GM10266 (cell line): ENCODE measurements at regions not wholly inside any gene's neighbourhood (a gene's known extent, or its start where the extent isn't known, plus 50 kb on each side); places are given as distances from the start of the nearest gene placed in this dataset.

Source experiments
- DNase-seq: peaks from one replicate; pipeline ENCODE4 v3.0.0; 2012; ENCODE audit errors: extremely low spot score
- TF ChIP-seq, protein P1 (sequence below): IDR thresholded peaks from 2 replicates; pipeline ENCODE4 v1.5.1; 2012; ENCODE audit warnings: mild to moderate bottlenecking, low read depth; ENCODE audit not compliant: control insufficient read depth, insufficient read depth; ENCODE audit errors: missing control alignments

DNA sequence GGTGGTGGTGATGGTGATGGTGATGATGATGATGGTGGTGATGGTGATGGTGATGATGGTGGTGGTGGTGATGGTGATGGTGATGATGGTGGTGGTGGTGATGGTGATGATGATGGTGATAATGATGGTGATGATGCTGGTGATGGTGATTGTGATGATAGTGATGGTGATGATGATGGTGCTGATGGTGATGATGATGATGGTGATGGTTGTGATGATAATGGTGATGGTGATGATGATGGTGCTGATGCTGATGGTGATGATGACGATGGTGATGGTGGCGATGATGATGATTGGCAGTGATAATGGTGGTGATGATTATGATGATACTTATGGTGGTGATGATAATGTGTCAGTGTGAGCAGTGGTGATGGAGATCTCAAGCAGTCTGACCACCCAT lies 90.8 kb upstream of the FOXF1 start:
- DNase-seq: no peak
- TF ChIP-seq, protein P1, sequence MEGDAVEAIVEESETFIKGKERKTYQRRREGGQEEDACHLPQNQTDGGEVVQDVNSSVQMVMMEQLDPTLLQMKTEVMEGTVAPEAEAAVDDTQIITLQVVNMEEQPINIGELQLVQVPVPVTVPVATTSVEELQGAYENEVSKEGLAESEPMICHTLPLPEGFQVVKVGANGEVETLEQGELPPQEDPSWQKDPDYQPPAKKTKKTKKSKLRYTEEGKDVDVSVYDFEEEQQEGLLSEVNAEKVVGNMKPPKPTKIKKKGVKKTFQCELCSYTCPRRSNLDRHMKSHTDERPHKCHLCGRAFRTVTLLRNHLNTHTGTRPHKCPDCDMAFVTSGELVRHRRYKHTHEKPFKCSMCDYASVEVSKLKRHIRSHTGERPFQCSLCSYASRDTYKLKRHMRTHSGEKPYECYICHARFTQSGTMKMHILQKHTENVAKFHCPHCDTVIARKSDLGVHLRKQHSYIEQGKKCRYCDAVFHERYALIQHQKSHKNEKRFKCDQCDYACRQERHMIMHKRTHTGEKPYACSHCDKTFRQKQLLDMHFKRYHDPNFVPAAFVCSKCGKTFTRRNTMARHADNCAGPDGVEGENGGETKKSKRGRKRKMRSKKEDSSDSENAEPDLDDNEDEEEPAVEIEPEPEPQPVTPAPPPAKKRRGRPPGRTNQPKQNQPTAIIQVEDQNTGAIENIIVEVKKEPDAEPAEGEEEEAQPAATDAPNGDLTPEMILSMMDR: no peak

DNA sequence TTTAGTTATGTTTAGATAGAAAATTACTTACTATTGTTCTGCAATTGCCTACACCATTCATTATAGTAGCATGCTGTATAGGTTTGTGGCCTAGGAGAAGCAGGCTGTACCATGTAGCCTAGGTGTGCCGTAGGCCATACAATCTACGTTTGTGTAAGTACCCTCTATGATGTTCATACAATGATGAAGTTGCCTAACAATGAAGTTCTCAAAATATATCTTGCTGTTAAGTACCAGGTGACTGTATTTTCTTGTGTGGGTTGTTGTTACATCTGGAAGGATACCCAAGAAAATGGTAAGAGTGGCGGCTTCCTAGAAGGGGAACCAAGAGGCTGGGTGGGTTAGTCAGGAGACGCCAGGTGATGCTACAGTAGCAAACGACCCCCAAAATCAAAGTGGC lies 88.3 kb upstream of the FOXF1 start:
- no peak for DNase-seq
- TF ChIP-seq, protein P1: no peak

DNA sequence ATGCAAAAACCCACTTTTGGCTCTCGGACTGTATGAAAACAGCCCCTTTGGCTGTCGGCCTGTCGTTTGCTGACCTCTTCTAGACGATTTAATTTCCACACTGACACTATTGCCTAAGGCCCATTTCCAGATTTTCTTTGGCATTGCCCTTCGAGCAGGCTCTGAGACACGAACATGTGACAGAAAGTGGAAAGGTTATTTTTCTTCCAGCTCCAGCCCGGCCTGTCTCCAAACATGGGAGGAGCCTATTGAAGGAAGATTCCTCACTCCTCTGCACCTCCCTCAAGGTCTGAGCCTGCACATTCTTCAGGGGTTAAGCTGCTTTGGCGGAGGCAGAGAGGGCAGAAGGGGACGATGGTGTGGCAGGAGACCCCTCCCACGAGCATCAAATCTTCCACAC lies 85.9 kb upstream of the FOXF1 start:
- TF ChIP-seq, protein P1: no peak
- no peak for DNase-seq

DNA sequence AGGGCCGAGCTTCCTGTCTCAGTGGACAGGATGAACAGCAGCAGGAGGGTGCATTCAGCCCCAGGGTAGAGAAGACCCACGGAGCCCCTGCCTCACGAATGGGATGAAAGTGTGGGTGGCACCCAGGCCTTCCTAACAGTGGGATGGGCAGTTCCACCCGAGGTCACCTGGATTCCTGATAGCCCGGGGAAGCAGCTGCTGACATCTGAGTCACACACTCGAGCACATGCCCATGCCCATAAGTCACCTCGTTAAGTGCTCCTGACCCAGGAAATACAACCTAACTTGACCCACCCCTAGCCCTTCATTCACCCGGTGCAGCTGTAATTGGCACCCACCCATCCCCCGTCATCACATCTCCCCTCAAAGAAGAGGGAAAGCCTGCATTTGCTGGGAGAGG lies 85.3 kb upstream of the FOXF1 start:
- no peak for DNase-seq
- TF ChIP-seq, protein P1: no peak

DNA sequence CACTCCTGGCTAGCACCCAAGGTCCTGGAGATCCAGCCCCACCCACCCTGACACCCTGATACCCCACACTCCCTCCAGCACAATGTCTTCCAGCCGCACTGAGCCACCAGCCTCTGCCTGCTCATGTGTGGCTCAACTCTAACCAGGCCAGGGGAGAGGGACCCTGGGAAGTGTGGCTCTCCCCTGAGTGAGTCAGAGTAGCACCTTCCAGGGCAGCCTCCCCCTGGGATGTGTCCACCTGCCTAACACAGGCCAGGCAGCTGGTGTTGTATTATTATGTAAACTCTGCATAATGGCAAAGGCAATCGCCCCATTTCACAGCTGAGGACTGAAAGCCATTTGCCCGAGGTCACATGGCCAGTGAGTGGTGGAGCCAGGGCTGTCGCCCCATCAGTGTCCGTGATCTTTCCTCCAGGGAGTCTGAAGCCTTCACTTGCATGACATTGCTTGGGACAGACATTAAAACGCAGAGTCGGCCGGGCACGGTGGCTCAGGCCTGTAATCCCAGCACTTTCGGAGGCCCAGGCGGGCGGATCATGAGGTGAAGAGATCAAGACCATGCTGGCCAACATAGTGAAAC lies 84.2 kb upstream of the FOXF1 start:
- TF ChIP-seq, protein P1: no peak

DNA sequence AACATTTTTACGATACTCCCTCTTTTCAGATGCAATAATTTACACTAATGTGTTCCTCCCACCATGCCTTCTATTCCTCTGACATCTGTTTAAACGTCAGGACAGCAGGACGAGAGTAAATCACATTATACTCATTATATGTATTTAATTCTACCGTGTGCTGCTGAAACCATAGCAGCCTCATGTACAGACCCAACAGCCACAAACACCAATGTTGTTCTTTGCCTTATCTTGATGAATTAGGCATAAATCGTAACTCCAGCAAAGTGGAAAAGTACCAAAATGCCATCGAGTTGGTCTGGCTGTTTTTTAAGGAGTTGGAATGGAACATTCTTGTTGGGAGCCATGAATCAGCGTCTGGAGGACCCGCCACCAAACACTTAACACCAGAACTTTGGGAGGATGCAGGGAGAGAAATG lies 82.9 kb upstream of the FOXF1 start:
- TF ChIP-seq, protein P1: no peak

More for the DNA sequence above, 84.2 kb upstream of the FOXF1 start:
- no peak for DNase-seq

DNA sequence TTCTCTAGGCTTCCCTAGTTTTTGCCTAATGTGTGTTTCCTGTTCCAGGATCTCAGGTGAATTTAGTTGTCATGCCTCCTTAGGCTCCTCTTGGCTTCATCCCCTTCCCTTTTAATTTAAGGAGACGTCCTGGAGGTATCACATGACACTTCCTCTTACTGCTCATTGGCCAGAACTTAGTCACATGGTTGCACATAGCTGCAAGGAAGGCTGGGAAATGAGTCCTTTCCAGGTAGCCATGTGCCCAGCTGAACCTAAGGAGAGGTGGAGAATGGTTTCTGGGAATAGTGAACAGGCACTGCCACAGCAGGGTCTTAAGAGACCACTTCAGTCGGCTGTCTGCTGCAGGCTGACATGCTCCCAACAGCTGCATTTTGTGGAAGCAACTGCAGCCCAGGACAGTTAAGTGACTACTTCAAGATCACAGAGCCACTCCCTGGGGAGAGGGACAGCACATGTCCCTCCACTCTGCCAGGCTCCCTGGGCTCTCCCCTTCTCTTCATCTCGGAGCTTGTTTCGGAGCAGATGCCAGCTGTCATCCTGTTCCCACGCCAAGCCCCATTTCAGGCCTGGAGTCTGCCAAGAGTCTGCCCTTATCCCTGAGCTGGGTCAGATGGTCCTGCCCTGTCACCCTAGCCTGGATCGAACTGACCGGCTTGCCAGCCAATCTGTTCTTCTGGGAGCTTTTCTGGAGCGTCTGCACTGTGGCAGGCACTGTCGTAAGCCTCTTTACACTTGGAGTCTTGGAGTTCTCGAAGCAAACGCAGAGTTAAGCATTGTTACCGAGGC lies 81.4 kb upstream of the FOXF1 start:
- DNase-seq: no peak
- TF ChIP-seq, protein P1: no peak

More for the DNA sequence above, 82.9 kb upstream of the FOXF1 start:
- DNase-seq: no peak
